Hematopoietic multipotent progenitor cell (in vitro differentiated cells): ENCODE measurements at regions not wholly inside any gene's neighbourhood (a gene's known extent, or its start where the extent isn't known, plus 50 kb on each side); places are given as distances from the start of the nearest gene placed in this dataset.
"Not testable (repeated sequence)": the region's sequence is repeated elsewhere in the genome, so short reads cannot be mapped to it uniquely, and the experiment has no call there.

Source experiments
- DNase-seq, 3 donors: peaks; one replicate each; pipeline ENCODE4 v3.0.0-alpha.2; 2011 to 2015; ENCODE audit warnings: low read depth in 2 of 3, low spot score in 2 of 3

DNA sequence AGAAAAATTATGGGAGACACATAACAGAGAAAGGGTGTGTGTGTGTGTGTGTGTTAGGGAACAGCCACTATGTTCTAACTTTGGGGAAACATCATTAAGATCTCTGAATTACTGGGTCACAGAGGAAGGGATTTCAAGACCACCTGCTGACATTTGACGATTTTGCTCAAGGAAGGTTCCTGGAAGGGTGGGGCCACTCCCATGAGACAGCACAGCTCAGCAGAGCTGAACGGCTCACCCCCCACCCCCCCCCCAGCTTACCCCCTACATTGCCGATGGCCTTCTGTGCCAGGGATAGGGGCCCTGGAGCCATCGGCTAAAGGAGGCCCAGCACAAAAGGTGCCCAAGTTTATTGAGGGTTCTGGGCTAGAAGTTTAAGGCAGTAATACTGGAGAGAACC, 122.4 kb downstream of the NPIPB11 start:
- not testable (repeated sequence) for DNase-seq

DNA sequence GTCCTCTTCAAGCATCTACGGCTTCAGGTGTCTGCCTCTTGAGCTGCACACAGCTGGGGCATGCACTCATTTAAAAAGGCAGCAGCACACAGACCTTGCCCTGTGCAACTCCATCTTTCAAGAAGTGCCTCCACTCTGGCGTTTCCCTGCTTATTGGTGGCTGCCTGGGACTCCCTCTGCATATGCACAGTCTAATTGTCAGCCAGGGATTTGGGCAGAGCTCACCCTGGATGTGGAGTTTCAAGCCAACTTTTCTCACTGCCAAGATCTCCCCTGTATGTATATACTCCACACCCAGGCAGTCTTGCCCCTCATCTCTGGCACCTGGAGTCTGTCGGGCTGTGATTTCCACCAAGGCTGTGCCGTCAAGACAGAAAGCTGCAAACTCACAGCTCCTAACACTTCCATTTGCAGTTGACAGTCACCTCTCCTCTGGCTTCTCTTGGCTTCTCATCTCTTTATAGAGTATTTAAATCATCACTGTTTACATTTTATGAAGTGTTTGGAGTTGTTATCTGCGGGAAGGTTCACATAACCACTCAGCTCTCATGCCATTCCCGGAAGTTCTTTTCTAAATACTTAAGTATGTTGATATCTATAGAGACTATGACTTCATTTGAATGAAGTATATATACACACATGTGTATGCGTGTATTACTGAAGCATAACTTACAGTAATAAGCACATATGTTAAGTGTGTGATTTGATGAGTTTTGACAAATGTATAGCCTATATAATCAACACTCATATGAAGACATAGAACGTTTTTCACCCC, 128.2 kb downstream of the NPIPB11 start:
- not testable (repeated sequence) for DNase-seq

GRCh38 chr16:29276446-29276845, 130.1 kb downstream of the NPIPB11 start:
- DNase-seq: not testable (repeated sequence)

- not testable (repeated sequence) for DNase-seq
Observed at GRCh38 chr16:29274055-29275035, 132.2 kb downstream of the NPIPB11 start.

DNA sequence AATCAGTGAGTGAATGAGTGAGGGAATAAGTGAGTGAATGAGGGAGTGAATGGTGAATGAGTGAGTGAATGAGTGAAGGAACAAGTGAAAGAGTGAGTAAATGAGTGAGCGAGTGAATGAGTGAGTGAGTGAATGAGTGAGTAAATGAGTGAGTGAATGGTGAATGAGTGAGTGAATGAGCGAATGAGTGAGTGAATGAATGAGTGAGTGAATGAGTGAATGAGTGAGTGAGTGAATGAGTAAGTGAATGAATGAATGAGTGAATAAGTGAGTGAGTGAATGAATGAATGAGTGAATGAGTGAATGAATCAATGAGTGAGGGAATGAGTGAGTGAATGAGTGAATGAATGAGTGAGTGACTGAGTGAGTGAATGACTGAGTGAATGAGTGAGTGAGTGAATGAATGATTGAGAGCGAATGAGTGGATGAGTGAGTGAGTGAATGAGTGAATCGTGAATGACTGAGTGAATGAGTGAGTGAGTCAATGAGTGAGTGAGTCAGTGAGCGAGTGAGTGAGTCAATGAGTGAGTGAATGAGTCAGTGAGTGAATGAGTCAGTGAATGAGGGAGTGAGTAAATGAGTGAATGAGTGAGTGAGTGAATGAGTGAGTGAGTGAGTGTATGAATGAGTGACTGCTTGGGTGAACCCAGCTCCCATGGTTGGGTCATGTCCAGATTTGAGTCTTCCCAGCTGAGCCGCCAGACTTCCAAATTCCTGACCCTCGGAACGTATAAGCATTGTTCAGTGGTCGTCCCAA, 133.0 kb downstream of the NPIPB11 start:
- DNase-seq: not testable (repeated sequence)

- DNase-seq: not testable (repeated sequence)
Observed at GRCh38 chr16:29271721-29272675, 134.5 kb downstream of the NPIPB11 start.

DNA sequence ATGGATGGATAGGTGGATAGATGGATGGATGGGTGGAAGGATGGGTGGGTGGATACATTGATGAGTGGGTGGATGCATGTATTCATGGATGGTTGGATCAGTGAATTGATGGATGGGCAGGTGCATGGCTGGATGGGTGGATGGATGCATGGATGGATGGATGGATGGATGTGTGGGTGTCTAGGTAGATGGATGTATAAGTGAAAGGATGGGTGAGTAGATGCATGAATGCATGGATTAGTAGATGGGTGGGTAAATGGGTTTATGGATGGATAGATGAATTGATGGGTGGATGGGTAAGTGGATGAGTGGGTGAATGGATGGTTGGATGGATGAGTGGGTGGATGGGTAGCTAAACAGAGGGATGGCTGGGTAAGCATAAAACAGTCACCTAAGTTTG, 135.6 kb downstream of the NPIPB11 start:
- not testable (repeated sequence) for DNase-seq

GRCh38 chr16:29270033-29270432, 136.5 kb downstream of the NPIPB11 start:
- not testable (repeated sequence) for DNase-seq

GRCh38 chr16:29269192-29269811, 137.2 kb downstream of the NPIPB11 start:
- DNase-seq: not testable (repeated sequence)

- DNase-seq: not testable (repeated sequence)
Observed at GRCh38 chr16:29268785-29269191, 137.7 kb downstream of the NPIPB11 start.

DNA sequence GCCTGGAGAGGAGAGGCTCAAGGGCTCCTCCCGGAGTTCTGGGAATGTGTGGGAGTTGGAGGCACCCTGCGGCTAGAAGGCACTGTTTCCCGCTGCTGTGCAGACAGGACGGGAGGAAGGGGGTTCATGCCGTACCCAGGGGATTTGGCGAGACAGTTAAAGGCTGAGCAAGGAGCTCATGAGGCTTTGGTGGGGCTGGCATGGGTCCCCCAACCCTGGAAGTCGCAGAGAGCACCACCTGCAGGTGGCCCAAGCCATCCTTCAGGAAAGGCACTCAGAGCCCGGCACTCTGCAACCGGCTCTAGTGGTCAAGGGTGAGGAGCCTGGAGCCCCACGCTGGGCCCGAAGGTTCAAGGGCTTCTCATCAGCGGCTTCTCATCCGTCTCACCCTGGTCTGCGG, 138.2 kb downstream of the NPIPB11 start:
- not testable (repeated sequence) for DNase-seq

DNA sequence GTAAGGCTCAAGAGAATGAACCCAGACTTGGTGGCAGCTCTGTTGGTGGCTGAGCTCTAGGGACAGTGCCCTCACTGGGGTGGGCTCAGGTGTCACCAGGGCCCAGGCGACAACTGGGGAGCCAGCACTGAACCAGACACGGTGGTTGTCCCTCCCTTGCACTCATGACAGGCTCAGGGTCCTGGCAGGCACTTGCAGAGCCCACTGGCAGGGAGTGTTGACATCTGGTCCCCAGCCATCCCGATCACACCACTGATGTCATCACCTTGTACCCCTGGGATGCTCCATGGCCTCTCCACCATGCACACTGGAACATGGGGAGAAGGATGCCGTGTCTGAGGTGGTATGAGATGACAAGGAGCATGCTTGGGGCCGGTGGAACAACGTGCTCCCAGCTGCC, 138.6 kb downstream of the NPIPB11 start:
- DNase-seq: not testable (repeated sequence)

DNA sequence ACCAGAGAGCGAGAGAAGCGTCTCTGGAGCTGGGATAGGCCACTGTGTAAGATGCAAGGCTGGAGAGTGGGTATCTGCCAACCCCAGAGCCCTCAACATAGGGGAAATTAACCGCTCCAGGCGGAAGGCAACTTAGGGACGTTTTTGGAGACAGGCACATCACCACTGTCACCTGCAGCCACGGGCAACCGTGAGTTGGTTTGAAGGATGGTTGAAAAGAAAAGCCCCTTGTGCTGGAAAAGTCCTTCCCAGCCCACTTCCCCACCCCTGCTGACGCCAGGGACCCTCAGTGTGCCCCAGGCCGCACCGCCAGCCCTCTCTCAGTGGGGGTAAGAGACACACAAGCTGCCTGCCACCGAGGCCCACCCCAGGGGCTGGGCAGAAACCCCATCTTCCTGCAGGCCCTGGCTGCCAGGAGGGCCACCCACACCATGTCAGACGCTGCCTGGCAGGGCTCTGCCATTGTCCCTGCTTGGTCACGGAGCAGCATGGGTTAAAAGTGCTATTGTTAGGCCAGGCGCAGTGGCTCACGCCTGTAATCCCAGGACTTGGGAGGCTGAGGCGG, 139.4 kb downstream of the NPIPB11 start:
- DNase-seq: not testable (repeated sequence)

DNA sequence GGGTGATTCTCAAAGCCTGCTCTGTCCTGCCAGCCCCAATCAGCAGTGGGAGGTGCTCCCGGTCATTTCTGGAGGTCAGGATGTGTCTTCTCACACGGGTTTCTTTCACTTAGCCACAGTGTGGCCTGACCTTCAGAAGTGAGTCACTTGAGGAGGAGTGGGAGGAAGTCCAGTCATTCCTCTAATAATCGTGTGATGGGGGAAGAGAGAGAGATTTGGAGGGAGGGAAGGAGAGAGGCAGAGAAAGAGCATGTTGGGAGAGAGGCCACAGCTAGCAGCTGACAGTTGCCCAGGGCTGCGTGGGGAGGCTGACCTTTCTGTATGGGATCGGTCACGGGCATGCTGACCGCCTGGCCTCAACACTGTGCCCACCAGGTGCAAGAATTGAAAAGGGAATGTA, 139.9 kb downstream of the NPIPB11 start:
- DNase-seq: not testable (repeated sequence)

- peak in 1 of 3 donors; percentile 65 for DNase-seq
Observed at GRCh38 chr16:29265255-29265853, 141.2 kb downstream of the NPIPB11 start.

DNA sequence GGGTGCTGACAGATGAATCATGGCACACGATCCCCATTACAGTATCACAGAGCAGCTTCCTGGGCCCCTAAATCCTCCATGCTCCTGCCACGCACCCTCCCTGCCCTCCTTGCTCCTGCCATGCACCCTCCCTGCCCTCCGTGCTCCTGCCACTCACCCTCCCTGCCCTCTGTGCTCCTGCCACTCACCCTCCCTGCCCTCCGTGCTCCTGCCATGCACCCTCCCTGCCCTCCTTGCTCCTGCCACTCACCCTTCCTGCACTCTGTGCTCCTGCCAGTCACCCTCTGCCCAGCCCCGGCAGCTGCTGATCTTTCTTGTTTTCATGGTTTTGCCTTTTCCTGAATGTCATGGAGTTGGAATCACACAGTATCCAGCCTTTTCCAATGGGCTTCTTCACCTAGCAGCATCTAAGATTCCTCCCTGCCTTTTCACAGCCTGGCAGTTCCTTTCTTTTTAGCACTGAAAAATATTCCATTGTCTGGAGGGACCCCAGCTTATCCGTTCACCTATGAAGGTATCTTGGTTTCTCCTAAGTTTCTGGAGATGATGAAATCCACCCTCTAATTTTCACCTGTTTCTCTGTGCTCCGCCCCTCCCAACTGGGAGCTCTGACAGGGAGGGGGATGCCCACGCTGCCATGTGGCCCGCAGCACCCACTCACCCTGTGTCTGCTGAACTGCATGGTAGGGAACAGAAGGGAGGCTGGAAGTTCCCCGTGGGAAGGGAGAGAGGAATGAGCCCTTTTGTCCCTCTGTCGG, 142.3 kb downstream of the NPIPB11 start:
- not testable (repeated sequence) for DNase-seq

DNA sequence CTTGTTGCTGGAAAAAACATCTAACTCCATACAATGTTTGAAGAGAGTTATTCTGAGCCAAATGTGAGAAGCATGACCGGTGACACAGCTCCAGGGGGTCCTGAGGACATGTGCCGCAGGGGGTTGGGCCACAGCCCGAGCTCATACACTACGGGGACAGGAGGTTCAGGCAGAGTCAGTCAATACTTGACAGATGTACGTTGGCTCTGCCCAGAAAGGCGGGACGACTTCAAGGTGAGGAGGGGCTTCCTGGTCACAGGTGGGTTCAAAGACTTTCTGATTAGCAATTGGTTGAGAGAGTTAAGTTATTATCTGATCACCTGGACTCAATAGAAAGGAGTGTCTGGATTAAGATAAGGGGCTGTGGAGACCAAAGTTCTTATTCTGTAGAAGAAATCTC, 143.8 kb downstream of the NPIPB11 start:
- not testable (repeated sequence) for DNase-seq
